ENCODE measurements at regions not wholly inside any gene's neighbourhood (a gene's known extent, or its start where the extent isn't known, plus 50 kb on each side); places are given as distances from the start of the nearest gene placed in this dataset.

- TF ChIP-seq EZH2 (IDR thresholded peaks at IDR 0.05) (no peak), CTCF (IDR thresholded peaks at IDR 0.05) (no peak), EZH2phosphoT487 (IDR thresholded peaks at IDR 0.05) (no peak)
These were observed 195.6 kb upstream of the PFKP start for GRCh38 chr10:2871673-2872219.
